Endometrial microvascular endothelial cells (primary cell): ENCODE measurements at regions not wholly inside any gene's neighbourhood (a gene's known extent, or its start where the extent isn't known, plus 50 kb on each side); places are given as distances from the start of the nearest gene placed in this dataset.

Experiments
- in situ Hi-C: cut with HindIII; loops from 2 replicates; pipeline ENCODE4 v1.10.0; 2017; ENCODE audit warnings: low sequenced_read_pairs, low pct_unique_long_range_greater_than_20kb; ENCODE audit errors: inconsistent ontology term

DNA sequence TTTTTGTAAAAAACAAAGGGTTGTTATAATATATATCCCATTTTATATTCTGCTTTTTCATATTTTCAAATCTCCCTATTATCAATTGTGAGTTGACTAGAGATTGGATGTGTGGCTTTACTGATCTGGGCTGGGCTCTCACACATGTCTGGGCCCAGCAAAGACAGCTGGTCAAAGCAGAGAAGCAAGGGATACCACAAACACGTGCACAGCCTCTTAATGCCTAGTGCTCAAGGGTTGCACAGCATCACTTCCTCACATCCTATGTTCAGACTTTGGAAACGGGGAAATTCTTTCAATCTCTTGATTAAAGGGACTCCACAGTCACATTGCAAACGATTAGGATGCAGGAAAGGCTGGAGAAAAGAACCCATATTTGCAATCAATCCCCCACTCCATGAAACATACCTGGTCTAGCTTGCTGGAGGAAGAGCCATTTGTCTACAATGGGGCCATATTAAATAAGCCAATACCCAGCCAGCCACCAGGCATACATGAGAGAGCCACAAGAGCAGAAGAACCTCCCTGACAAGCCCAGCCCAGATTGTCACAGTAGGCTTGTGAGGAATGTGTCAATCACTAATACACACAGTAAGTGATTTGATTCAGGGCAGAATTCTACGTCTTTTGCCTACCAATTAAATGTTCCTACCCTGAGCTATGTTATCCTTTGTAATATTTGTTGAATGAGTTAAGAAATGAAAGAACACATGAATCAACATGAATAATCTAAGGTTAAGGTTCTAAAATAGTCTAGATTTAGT is 431.2 kb downstream of the TNS3 start:
- in situ Hi-C loops, result no loop called here

DNA sequence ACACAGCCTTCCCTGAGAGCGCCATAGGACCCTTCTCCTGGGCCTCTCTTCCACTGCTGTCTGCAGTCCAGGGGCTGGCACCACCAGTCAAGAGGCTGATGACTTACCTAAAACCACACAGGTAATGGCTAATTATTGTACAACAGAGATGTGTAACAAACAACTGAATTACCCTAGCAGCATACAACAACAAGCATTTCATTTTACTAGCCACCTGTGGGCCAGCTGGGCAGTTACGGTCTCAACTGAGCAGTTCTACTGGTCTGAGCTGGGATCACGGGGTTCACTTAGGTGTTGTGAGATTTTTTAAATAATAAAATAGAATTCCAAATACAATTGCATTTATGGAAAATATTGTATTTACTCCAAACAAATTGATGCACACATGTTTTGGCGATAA is 431.9 kb downstream of the TNS3 start:
- in situ Hi-C loops, result no loop called here

DNA sequence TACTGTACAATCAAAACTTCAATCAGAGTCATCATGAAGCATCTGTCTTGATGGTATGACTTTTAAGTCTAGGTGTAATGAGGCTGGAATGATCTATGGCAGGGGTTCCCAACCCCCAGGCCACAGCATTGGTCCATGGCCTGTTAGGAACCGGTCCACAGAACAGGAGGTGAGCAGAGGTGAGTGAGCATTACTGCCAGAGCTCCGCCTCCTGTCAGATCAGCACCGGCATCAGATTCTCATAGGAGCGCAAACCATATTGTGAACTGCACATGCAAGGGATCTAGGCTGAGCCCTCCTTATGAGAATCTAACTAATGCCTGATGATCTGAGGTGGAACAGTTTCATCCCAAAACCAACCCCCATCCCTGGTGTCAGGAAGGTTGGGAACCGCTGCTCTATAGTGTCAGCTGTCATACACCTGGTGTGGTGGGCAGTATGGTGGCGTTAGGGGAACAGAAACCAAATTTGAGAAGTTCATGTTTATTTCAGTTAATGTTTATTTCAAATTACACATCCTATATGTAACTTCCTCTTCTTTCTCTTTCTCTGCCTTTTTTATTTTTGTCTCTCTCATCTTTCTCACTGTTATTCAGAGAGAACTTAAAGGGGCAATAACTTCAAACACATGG is 432.6 kb downstream of the TNS3 start:
- in situ Hi-C loops, result no loop called here

DNA sequence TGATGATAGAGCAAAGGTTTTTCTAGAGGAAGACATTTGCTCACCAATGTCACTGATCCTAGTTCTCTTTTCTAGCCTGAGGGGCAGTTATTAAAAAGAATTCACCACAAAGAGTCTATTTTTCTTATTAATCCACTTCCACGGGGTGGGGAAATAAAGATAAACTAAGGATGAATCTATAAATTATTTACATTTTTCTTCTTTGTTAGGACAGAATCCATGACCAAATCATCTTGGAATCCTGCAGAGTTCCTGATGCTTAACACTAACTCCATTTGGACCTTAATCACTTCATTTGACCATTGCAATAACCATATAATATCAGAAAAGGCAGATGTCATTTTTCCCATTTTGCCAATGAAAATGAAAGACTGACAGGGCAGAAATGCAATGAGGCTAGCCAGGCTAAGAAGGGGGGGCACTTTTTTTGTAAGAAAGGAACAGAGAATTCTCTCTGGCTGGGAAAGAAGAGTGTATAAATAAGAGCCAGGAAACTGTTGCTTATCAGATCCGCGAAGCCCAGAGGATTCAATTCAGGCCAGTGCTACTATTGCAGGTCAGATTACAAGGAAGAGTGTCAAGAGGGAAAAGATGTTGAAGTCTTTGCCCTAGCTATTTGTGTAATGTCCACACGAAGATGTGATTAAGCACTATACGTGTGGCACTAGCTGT is 433.2 kb downstream of the TNS3 start:
- in situ Hi-C loops, result no loop called here

DNA sequence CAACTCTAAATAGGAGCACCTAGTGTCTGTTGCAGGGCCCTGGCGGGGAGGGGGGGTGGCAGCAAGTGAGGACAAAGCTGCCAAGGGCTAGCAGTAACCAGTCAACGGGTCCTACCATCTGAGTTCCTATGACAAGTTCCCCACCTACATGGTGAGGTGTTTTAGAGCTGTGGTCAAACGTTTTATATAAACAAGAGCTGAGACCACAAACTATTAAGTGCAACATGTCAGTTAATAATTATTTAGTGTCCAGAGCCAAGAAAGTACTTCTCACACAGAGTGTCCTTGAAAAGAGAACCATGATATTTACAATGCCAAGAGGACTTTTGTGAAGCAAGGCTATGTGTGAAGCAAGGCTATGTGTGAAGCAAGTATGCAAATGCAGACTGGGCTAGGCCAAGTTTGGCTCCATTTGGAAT is 434.7 kb downstream of the TNS3 start:
- in situ Hi-C loops, result no loop called here

DNA sequence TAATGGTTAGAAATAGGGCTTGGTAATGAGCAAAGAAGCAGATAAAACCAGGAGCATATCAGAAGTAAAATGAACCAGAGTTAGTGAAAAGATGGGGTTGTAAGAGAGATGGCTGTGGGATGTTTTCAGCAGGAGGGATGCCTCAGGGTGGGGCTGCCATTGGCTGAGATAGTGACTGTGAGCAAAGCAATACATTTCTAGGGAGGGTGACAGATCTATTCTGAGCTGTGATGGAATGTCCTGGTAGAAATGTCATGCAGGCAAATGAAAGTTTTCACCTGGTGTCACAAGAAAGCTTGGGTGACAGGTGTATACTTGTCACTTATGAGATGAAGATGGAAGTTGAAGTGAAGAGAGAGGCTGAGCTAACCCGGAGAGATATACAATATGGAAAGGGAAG is 435.9 kb downstream of the TNS3 start:
- in situ Hi-C loops, result no loop called here

DNA sequence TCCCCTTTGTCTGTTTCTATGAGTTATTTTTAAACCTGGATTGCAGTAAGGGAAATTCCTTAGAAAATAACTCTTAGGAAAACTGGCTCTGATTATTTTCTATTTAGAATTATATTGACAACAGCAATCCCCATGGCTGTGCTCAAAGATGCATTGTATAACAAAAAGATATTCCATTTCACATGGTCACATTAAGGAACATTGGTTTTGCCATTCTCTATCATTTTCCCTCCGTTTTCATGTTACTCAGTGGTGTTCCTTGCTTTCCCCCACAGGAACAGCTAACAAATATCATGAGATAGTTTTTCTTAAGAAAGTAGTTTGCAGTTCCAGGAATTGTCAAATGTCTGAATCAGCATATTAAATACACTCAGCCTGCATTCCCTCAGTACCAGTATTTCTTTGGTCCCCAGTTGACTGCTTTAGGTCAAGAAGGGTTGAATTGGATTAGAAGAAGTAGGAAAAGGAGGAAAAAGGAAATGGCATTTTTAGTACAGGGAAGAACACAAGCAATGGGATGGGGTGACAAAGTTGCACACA is 436.7 kb downstream of the TNS3 start:
- in situ Hi-C loops, result no loop called here

DNA sequence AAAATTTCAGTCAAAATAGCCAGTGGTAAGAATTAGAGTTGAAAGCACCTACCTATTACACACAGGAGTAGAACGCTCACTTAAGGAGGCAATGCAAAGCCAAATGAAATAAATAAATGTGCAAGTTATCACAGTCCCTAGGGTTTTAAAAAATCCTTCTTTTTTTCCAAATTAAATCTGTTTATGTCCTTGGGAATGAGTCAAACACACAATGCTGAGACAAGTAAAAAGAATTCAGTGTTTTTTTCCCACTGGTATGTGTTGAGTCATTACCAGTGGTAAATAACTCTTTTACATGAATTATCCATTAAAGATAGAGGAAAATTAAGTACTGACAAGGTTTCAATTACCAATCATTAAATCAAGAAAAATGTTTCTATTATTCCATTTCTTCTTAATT is 438.6 kb downstream of the TNS3 start:
- in situ Hi-C loops, result no loop called here

DNA sequence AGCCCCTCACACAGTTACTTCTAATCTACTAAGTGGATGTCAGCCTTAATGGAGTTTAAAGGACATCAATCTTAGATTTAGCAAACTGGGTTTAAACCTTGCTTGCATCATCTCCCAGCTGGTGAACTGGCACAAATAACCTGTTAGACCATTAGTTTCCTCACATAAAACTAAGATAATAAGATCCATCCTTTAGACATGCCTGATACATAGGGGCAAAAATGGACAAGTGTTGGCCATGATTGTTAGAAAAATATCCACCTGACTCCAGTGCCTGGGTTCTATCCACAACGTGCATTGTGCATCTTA is 439.1 kb downstream of the TNS3 start:
- in situ Hi-C loops, result no loop called here

DNA sequence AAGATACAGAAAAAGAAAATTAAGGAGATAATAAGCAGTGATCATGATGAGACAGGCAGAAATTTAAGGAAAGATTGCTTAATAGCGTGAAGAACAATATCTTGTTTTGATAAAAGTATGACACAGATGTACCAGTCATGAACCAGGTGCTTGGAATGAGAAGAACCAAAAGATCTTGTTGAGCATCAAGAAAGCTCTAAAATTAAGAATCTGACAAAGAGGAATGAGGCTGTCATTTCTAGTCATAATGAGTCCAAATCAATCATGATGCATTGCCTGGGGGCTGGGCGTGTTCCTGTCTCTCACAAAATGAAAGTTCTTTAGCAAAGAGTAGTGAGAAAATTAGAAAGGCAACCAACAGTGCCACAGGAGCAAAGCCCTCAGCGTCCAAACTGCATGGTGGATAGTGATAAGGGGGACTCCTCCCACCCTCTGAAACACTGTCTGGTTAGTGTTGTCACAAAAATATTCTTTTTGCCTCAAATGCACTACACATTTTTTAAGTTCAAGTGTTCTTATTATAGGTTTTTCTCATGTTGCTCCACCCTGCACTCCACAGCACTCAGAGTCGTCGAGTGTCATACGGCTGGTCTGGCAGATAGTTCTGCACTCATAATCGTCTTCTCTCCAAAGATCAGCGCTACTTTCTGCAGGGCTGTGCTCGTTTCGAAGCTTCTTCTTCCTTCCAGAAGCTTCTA is 439.6 kb downstream of the TNS3 start:
- in situ Hi-C loops, result no loop called here

DNA sequence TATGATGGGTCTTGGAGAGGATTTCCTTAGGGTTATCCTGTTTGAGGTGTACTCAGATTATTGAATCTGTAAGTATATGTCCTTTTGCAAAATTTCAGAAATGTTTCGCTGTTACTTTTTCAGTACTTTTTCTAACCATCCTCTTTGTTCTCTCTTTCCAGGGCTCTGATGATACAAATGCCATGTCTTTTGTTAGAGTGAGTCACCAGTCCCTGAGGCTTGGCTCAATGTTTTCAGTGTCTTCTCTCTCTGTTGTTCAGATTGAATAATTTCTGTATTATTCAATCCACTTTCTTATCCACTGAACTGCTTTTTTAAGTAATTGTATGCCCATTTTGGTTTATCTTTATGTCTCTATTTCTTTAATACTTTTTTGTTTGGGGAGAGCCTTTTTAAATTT is 449.4 kb downstream of the TNS3 start:
- in situ Hi-C loops, result no loop called here

GRCh38 chr7:47128700-47129099 is 453.2 kb downstream of the TNS3 start:
- in situ Hi-C loops, result no loop called here

GRCh38 chr7:47125529-47125928 is 456.4 kb downstream of the TNS3 start:
- in situ Hi-C loops, result no loop called here

DNA sequence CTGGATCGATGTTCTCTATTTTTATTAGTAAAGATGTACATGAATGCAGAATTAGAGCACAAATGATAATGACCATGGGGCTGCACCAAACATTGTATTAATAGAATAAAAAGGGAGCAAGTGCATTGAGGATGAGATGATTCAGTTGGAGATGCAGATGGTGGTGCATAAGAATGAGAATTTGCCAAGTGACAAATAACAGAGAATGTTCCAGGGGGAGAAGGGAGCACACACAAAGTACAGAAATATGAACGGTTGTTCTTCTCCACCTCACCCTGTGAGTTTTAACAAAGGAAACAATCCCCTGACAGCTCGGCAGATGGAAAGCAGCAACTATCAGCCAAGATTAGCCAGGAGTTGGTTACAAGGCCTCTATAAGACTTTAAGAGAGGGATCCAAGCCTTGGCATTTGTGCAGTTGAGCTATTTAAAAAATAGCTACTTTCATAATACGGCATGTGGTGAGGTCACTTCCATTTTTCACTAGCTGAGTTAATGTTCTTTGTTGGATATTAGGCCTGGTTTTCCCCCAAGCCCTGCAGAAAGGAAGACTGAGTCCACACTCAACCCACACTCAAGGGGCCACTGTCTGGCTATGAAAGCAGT is 462.5 kb downstream of the TNS3 start:
- in situ Hi-C loops, result no loop called here

GRCh38 chr7:47104206-47104549 is 477.7 kb downstream of the TNS3 start:
- in situ Hi-C loops, result no loop called here

- in situ Hi-C loops, result no loop called here
Observed at GRCh38 chr7:47103498-47104205, 478.3 kb downstream of the TNS3 start.

DNA sequence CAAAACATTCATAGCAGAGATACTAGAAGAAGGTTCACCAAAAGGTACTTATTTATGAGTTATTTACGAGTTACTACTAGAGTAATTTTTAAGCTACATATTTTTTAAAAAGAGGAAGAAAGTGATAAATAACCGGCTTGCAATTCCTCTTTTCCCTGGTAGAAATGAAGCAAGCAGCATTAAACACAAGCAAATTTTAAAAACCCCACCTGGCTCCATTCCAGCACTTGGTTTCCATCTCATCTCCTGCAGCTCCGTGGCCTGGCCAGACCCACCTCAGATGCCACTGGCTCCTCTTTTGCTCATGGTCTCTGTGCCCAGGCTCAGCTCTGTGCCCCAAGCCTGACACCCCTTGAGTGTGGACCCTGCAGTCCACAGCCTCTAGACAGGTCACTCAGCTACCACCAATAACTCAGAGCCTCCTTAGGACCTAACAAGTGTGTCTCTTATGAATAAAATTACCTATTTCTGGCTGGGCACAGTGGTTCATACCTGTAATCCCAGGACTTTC is 479.5 kb downstream of the TNS3 start:
- in situ Hi-C loops, result no loop called here

DNA sequence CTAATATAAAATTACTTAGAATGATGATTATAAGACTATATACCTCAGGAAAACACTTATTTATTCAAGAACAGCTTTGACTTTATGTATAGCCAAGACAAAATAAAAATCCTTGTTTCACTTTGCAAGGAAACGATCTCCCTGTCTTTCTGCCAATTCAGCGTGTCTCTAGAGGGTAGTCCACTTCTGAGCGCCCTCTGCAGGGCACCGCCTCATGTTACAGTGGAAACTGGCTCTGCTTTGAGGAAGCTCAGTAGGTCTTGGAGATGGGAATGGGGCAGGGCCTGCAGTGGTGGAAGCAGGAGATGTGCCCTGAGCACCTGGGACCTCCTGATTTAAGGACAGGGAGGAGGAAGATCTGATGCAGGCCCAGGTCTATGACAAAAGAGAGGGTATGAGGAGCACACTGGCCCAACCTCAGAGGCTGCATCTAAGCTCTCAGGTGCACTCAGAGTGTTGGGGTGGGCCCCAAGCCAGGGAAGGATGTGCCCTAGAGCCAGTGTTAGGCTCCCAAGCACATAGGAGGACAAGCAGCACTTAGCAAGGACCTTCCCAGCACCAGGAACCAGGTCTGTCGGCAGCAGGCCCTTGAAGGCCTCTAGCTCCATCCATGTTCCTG is 481.0 kb downstream of the TNS3 start:
- in situ Hi-C loops, result no loop called here
